Nephron (organoid): ENCODE measurements at regions not wholly inside any gene's neighbourhood (a gene's known extent, or its start where the extent isn't known, plus 50 kb on each side); places are given as distances from the start of the nearest gene placed in this dataset.

ENCODE experiments used
- H3K27ac Mint-ChIP-seq, 3 experiments: 2 replicates each; pipeline ENCODE4 v1.8.0; 2020; ENCODE audit warnings: mixed read lengths in 3 of 3, mild to moderate bottlenecking in 2 of 3, moderate library complexity in 1 of 3
- H3K27me3 Mint-ChIP-seq: 2 replicates; pipeline ENCODE4 v1.8.0; 2021; ENCODE audit warnings: low read depth, mild to moderate bottlenecking, moderate library complexity, mixed read lengths
- H3K36me3 Mint-ChIP-seq: 2 replicates; pipeline ENCODE4 v1.8.0; 2020; ENCODE audit warnings: low read depth, mixed read lengths
- H3K4me1 Mint-ChIP-seq: 2 replicates; pipeline ENCODE4 v1.8.0; 2020; ENCODE audit warnings: mixed read lengths
- H3K4me3 Mint-ChIP-seq, 3 experiments: 2 replicates each; pipeline ENCODE4 v1.8.0; 2020; ENCODE audit warnings: mild to moderate bottlenecking in 3 of 3, mixed read lengths in 3 of 3, moderate library complexity in 2 of 3
- H3K9me3 Mint-ChIP-seq: 2 replicates; pipeline ENCODE4 v1.8.0; 2020; ENCODE audit warnings: mixed read lengths
- TF ChIP-seq, protein P1 (sequence below), 3 experiments: fragments of 200-600 bp; sonication (generic); IDR thresholded peaks; one replicate each; pipeline ENCODE4 v1.5.0; 2021; ENCODE audit warnings: antibody characterized with exemption in 3 of 3; ENCODE audit not compliant: unreplicated experiment in 3 of 3

DNA sequence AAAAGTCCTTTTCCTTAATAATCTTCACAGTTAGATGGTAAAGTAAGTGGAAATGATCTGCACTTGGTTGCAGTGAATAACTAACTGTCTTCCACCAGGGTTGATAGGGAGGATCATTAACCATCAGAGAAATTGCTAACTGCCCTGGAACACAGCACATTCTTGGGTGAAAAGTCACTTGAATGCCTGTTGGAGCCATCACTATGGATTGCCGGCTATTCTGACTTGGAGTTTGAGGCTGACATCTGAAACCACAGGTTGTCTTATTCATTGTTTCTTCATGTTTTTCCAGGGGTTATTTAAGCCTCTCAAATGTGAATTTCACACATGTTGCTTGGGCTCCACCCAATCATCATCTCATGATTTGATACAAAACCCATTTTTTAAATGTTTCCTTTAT lies 901.4 kb downstream of the MCTP2 start:
- H3K4me1 Mint-ChIP-seq, result peaks cover 57% of the 10 kb centered on the region
- H3K9me3 Mint-ChIP-seq, result peaks cover 2% of the 10 kb centered on the region
- peaks cover 4% of the 10 kb centered on the region for H3K27me3 Mint-ChIP-seq
- H3K27ac Mint-ChIP-seq, result peak overlapping the region; percentile 42 to 77 (median 47)
- H3K4me3 Mint-ChIP-seq, result no peak overlapping the region
- TF ChIP-seq, protein P1, sequence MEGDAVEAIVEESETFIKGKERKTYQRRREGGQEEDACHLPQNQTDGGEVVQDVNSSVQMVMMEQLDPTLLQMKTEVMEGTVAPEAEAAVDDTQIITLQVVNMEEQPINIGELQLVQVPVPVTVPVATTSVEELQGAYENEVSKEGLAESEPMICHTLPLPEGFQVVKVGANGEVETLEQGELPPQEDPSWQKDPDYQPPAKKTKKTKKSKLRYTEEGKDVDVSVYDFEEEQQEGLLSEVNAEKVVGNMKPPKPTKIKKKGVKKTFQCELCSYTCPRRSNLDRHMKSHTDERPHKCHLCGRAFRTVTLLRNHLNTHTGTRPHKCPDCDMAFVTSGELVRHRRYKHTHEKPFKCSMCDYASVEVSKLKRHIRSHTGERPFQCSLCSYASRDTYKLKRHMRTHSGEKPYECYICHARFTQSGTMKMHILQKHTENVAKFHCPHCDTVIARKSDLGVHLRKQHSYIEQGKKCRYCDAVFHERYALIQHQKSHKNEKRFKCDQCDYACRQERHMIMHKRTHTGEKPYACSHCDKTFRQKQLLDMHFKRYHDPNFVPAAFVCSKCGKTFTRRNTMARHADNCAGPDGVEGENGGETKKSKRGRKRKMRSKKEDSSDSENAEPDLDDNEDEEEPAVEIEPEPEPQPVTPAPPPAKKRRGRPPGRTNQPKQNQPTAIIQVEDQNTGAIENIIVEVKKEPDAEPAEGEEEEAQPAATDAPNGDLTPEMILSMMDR (IDR thresholded peaks at IDR 0.05; ENCODE audit: unreplicated experiment in 3 of 3), result no peak
- H3K36me3 Mint-ChIP-seq, result no peaks in the 10 kb centered on the region

DNA sequence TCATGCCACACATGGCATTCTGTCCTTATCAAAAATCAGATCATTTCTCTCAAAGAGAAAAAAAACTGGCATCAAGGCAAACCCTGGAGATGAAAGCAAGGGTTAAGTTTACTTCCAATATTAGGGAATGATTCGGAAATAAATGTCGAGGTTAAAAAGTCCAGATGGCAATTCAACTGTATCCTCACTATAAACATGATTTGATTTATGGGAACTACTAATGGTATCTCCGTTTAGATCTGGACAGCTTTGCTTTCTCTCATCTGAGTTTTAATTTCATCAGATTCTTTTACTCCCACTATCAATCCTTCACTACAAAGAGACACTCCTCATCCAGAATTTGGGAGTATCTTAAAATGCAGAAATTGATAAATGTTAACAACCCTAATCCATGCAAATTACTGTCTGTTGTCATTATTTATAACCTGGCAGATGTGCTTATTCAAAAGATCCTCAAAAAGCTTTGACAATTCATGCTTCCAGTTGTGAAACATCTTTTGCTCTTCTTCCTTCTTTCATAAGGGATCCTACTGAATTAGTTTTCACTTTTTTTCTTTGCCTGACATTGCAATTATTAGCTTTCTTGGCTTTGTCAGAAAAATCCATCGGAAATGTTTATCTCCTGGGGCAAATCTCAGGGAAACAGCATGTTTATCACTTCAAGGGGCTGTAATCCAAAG lies 903.2 kb downstream of the MCTP2 start:
- TF ChIP-seq, protein P1 (IDR thresholded peaks at IDR 0.05; ENCODE audit: unreplicated experiment in 3 of 3), result no peak

DNA sequence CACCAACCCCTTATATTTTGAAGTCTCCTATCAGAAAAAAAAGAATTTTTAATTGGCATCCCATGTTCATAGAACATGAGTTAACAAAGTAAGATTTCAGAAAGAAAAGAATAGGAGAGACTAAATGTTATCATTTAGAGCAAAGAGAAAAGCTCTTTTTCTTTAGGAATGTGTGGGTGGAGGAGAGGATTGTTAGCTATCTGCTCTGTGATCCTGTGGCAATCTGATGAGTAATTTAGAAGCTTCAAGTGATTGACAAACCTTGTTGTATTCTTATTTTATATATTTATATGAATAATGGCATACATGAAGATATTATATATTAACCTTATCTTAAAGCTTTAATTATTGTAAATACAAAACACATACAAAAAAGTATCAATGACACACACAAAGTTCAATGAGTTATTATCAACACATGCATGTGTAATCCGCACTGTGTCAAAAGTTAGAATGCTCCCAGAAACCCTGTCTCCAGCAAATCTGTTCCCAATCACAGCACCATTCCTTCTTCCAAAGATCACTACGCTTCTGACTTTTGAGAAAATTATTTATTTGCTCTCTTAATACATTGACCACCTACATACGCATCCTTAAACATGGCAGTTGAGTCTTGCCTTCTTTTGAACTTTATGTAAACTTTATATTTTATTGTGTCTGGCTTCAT lies 907.4 kb downstream of the MCTP2 start:
- Mint-ChIP-seq H3K36me3 (no peaks in the 10 kb centered on the region), H3K4me3 (no peak overlapping the region), H3K27me3 (no peaks in the 10 kb centered on the region), H3K27ac (peak overlapping the region; percentile 32 to 40 (median 39)), H3K9me3 (peaks cover 4% of the 10 kb centered on the region), H3K4me1 (peaks cover 18% of the 10 kb centered on the region)
- TF ChIP-seq, protein P1 (IDR thresholded peaks at IDR 0.05; ENCODE audit: unreplicated experiment in 3 of 3), result no peak

More for the DNA sequence above, 903.2 kb downstream of the MCTP2 start:
- peaks cover 4% of the 10 kb centered on the region for H3K27me3 Mint-ChIP-seq
- H3K4me1 Mint-ChIP-seq, result peaks cover 53% of the 10 kb centered on the region
- H3K9me3 Mint-ChIP-seq, result peaks cover 2% of the 10 kb centered on the region
- H3K27ac Mint-ChIP-seq, result peak overlapping the region; percentile 89 to 92 (median 91)
- no peak overlapping the region for H3K4me3 Mint-ChIP-seq
- H3K36me3 Mint-ChIP-seq, result no peaks in the 10 kb centered on the region

DNA sequence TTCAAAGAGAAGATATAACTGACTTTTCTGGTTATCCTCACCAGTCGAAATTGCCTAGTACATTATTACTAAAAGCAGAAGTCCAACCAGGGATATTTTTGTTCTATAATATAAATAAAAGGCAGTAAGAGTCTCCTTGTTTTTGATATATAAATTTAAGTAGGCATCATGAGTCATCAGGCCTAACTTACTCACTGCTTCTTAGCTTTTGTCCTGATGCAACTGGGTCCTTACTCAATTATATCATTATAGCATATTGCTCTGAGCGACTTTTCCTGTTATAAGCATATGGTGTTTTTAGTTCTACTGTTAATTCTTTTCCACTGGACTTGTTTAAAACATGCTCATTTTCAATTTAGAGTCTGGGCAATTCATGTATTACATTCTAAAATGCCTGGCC lies 910.1 kb downstream of the MCTP2 start:
- H3K4me1 Mint-ChIP-seq, result peaks cover 5% of the 10 kb centered on the region
- TF ChIP-seq, protein P1 (IDR thresholded peaks at IDR 0.05; ENCODE audit: unreplicated experiment in 3 of 3), result no peak
- no peaks in the 10 kb centered on the region for H3K27me3 Mint-ChIP-seq
- H3K4me3 Mint-ChIP-seq, result no peak overlapping the region
- no peaks in the 10 kb centered on the region for H3K36me3 Mint-ChIP-seq
- H3K27ac Mint-ChIP-seq, result peak overlapping the region in 2 of 3 experiments; percentile 73 to 78
- peaks cover 4% of the 10 kb centered on the region for H3K9me3 Mint-ChIP-seq

DNA sequence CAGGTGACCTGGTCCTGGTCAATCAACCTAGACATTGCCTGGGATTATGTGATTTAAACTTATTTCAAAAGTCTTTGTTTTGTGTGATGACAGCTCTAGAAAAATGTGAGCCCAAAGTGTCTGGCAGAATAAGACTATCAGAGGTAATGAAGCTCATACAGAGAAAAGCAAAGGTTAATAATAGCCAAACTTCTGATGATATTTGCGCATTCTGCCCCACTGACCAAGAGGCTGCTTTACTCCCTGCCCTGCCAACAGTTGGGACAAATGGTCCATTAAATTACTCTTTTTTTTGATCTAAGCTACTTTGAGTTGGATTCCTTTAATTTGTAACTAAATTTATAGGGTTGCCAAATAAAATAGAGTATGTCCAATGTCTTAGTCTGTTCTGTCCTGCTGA lies 911.2 kb downstream of the MCTP2 start:
- no peak overlapping the region for H3K4me3 Mint-ChIP-seq

More for the DNA sequence above, 911.2 kb downstream of the MCTP2 start:
- TF ChIP-seq, protein P1 (IDR thresholded peaks at IDR 0.05; ENCODE audit: unreplicated experiment in 3 of 3), result no peak
- H3K27ac Mint-ChIP-seq, result peak overlapping the region in 2 of 3 experiments; percentile 54 to 73
- H3K27me3 Mint-ChIP-seq, result no peaks in the 10 kb centered on the region
- peaks cover 5% of the 10 kb centered on the region for H3K4me1 Mint-ChIP-seq
- H3K9me3 Mint-ChIP-seq, result peaks cover 2% of the 10 kb centered on the region
- H3K36me3 Mint-ChIP-seq, result no peaks in the 10 kb centered on the region
